ENCODE measurements at regions not wholly inside any gene's neighbourhood (a gene's known extent, or its start where the extent isn't known, plus 50 kb on each side); places are given as distances from the start of the nearest gene placed in this dataset.

- no peak for TF ChIP-seq CTCF (IDR thresholded peaks at IDR 0.05)
- no peak for TF ChIP-seq POLR2A (IDR thresholded peaks at IDR 0.05)
Observed at GRCh38 chr21:35559829-35560225, 500.5 kb downstream of the SETD4 start.

All from thyroid gland (tissue), 4 donors.